ENCODE measurements at regions not wholly inside any gene's neighbourhood (a gene's known extent, or its start where the extent isn't known, plus 50 kb on each side); places are given as distances from the start of the nearest gene placed in this dataset.
"Not testable (repeated sequence)": the region's sequence is repeated elsewhere in the genome, so short reads cannot be mapped to it uniquely, and the experiment has no call there.

DNA sequence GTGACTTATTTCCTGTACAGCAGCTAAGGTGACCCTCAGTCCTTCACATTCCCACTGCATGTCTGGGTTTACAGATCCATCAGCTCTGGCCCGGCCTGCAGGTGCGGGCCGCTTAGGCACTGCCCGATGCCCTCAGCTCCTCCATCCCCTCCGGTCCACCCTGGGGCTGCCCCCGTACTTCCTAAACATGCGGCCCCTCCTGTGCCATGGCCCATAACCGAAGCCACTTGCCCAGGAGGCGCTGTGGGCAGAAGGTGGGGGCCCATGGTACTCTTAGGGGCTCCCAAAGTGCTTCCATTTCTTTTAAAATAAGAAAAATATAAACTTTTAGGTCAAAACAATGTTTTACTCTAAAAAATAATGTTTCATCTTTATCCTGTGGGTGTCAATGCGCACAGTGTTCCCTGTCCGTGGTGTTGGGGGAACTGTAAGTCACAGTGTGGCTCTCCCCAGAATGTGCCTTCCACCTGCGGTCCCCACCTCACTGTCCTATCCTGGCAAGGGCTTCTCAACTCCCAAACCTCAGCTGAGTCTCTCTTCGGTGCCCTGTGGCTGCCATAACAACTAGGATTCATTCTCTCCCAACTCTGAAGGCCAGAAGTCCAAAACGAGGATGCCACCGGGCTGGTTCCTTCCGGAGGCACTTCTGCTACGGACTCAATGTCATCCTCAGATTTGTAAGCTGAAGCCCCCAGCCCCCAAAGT lies 132.7 kb upstream of the LPCAT1 start:
- no peak for DNase-seq (ENCODE audit: low read depth in 4 of 6, low spot score in 6 of 6)
- Histone ChIP-seq H3K27me3 (ENCODE audit: control insufficient read depth, insufficient read depth, low read length) (peaks cover 10% of the 10 kb centered on the region), H3K4me1 (ENCODE audit: control insufficient read depth, insufficient read depth, low read length) (peaks cover 17% of the 10 kb centered on the region), H3K36me3 (ENCODE audit: control insufficient read depth, insufficient read depth, low read length) (no peaks in the 10 kb centered on the region), H3K9me3 (ENCODE audit: control insufficient read depth, insufficient read depth, low read length) (no peaks in the 10 kb centered on the region), H3K27ac (ENCODE audit: low read depth, low read length) (no peak overlapping the region), H3K4me3 (ENCODE audit: low read depth, low read length) (no peak overlapping the region)
- WGBS (ENCODE audit: insufficient coverage), result 94% methylated on average over 11 of the region's 17 CpGs

DNA sequence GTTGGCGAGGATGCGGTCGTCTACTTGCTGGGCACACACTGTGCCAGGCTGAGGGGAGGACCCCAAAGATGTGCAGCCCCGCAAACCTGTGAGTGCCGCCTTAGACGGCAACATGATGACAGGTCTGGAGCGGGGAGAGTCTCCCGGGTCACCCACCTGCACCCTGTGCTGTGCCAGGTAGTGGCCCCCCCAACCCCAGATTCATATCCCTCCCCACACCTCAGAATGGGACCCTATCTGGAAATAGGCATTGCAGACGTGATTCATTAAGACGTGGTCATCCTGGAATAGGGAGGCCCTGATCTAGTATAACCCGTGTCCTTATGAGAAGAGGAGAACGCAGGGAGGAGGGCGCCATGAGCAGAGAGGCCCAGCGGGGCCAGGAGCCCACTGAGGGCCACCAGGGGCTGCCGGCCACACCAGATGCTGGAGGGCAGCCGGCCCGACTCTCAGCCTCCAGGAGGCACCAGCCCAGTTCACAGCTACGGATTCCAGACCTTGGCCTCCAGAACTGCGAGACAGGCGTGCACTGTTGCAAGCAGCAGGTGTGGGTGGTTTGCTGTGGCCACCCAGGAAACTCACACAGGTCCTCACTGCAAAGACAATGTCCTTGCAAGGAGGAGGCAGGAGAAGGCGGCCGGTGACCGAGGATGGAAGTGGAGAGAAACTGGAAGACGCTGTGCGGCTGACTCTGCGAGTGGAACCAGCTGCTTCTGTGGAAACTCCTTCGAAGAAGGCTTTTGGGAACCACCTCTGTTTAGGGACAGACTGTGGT lies 131.9 kb upstream of the LPCAT1 start:
- peaks cover 17% of the 10 kb centered on the region for H3K4me1 ChIP-seq (ENCODE audit: control insufficient read depth, insufficient read depth, low read length)
- no peak overlapping the region for H3K4me3 ChIP-seq (ENCODE audit: low read depth, low read length)
- no peaks in the 10 kb centered on the region for H3K9me3 ChIP-seq (ENCODE audit: control insufficient read depth, insufficient read depth, low read length)
- no peak for DNase-seq (ENCODE audit: low read depth in 4 of 6, low spot score in 6 of 6)
- H3K36me3 ChIP-seq (ENCODE audit: control insufficient read depth, insufficient read depth, low read length), result no peaks in the 10 kb centered on the region
- peaks cover 10% of the 10 kb centered on the region for H3K27me3 ChIP-seq (ENCODE audit: control insufficient read depth, insufficient read depth, low read length)
- no peak overlapping the region for H3K27ac ChIP-seq (ENCODE audit: low read depth, low read length)
- WGBS (ENCODE audit: insufficient coverage), result 90% methylated on average over 22 of the region's 27 CpGs

DNA sequence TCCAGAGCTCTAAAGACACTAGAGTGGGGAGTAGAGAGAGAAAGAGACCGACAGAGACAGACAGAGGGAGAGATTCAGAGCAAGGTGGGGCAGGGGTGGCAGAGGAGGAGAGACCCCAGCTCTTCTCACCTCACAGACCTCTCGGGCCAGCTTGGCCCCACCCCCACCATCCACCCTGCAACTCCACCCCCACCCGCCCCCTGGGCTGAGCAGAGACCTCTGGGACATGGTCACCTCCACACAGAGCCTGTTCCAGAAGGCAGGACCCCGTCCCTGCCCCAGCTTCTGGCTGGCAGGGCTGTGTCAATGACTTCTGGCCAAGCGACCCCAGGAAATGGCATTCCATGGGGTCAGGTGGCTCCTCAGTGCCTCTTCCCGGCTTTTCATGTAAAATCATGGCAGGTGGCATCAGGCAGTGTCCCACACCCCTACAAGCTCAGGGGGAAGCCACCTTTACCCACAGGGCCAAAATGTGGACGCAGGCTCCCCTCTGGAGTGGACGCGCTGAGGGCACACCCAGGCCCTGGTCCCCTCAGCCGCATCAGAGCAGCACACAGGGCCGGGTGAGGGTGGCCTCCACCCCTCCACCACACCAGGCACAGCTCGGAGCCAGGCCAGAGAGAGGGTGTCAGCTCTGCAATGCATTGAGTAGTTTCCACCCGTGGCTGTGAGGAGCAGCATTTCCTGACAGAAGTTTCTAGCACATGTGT lies 131.2 kb upstream of the LPCAT1 start:
- Histone ChIP-seq H3K4me3 (ENCODE audit: low read depth, low read length) (no peak overlapping the region), H3K9me3 (ENCODE audit: control insufficient read depth, insufficient read depth, low read length) (no peaks in the 10 kb centered on the region), H3K27me3 (ENCODE audit: control insufficient read depth, insufficient read depth, low read length) (peaks cover 10% of the 10 kb centered on the region), H3K4me1 (ENCODE audit: control insufficient read depth, insufficient read depth, low read length) (peaks cover 17% of the 10 kb centered on the region), H3K27ac (ENCODE audit: low read depth, low read length) (no peak overlapping the region), H3K36me3 (ENCODE audit: control insufficient read depth, insufficient read depth, low read length) (no peaks in the 10 kb centered on the region)
- DNase-seq (ENCODE audit: low read depth in 4 of 6, low spot score in 6 of 6), result no peak
- WGBS (ENCODE audit: insufficient coverage), result 83% methylated on average over 8 of the region's 13 CpGs

DNA sequence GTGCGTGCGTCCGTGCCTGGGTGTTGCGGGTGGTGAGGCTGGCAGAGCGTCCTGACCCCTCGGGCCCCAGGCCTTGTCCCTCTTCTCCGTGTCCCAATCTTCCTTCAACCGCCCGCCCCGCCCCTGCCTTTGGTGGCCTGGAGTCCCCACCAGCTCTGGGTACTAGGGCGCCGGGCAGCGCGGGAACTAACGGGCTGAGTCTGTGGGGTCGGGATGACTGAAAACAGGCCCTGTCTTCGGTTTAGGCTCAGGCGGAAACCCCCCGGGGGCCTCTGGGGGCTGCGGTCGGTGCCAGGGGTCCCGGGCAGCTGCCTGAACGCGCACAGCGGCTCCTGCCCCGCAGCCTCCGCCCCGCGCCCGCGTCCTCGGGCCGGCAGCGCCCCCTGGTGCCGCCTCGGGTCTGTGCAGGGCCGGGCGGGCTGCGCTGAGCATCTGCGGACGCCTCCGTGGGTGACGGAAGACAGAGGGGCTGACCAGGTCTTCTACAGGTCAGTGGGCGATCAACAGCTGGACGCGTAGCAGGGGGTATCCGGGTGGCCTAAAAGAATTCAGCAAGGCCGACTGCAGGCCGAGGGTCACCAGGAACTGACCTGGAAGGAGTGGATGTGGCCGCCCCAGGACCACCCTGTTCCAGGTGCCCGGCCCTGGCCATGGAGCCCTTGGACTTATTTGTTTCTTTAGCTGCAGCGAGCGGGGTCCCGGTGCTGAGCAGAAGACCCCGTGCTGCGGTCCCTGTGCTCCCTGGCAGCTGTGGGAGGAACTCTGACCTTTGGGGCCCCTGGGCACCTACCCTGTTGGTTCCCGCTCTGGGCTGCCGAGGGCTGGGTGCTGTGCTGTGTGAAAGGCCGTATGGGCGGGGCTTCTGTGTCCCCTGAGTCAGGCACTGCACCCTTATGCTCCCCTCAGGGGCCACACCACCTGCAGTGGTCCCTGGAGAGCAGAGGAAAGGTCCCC lies 130.2 kb upstream of the LPCAT1 start:
- not testable (repeated sequence) for DNase-seq (ENCODE audit: low read depth in 4 of 6, low spot score in 6 of 6); H3K27ac ChIP-seq (ENCODE audit: low read depth, low read length); H3K36me3 ChIP-seq (ENCODE audit: control insufficient read depth, insufficient read depth, low read length); H3K9me3 ChIP-seq (ENCODE audit: control insufficient read depth, insufficient read depth, low read length); H3K4me3 ChIP-seq (ENCODE audit: low read depth, low read length)
- peaks cover 10% of the 10 kb centered on the region for H3K27me3 ChIP-seq (ENCODE audit: control insufficient read depth, insufficient read depth, low read length)
- 9% methylated on average over 36 of the region's 60 CpGs for WGBS (ENCODE audit: insufficient coverage)
- H3K4me1 ChIP-seq (ENCODE audit: control insufficient read depth, insufficient read depth, low read length), result peaks cover 17% of the 10 kb centered on the region

DNA sequence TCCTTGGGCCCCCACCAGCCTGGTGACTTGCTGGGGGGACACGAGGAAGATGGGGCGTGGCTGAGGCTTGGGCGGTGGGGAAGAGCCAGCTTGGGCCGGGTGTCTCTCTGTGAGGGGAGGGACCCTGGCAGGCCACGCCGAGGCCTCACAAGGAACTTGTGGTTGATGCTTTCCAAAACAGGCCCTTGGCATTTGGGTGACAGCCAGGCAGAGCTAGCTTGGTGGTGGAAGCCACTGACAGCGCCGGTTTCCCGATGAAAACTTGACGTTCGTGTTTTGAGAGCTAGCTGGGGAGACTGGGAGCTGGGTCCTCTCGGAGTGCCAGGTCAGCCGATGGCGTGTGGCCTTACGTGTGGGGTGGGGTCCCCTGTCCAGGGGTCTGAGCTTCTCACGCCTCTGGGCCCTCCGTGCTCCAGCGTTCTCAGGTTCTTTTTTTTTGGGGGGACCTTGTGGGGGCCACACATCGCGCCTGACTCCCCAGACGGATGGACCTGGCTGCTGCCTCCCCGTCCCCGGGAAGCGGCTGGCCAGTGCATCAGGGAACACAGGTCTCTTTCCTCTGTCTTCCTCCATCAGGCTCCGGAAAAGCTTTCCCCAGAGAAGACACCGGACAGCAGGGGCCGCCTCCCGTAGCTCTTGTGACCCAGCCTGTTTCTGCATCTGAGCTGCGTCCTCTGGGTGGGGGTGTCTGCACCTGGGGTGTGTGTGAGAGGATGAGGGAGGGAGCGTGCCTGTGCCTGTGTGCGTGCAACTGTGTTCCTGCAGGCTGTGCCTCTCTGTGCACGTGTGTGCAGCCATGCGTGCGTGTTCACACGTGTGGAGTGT lies 129.3 kb upstream of the LPCAT1 start:
- no peak overlapping the region for H3K27ac ChIP-seq (ENCODE audit: low read depth, low read length)
- no peaks in the 10 kb centered on the region for H3K9me3 ChIP-seq (ENCODE audit: control insufficient read depth, insufficient read depth, low read length)
- peaks cover 17% of the 10 kb centered on the region for H3K4me1 ChIP-seq (ENCODE audit: control insufficient read depth, insufficient read depth, low read length)
- no peak overlapping the region for H3K4me3 ChIP-seq (ENCODE audit: low read depth, low read length)
- DNase-seq (ENCODE audit: low read depth in 4 of 6, low spot score in 6 of 6), result peak in 1 of 6 donors; percentile 16
- H3K27me3 ChIP-seq (ENCODE audit: control insufficient read depth, insufficient read depth, low read length), result peaks cover 10% of the 10 kb centered on the region
- no peaks in the 10 kb centered on the region for H3K36me3 ChIP-seq (ENCODE audit: control insufficient read depth, insufficient read depth, low read length)
- 52% methylated on average over 29 of the region's 35 CpGs for whole genome bisulfite sequencing (ENCODE audit: insufficient coverage)

DNA sequence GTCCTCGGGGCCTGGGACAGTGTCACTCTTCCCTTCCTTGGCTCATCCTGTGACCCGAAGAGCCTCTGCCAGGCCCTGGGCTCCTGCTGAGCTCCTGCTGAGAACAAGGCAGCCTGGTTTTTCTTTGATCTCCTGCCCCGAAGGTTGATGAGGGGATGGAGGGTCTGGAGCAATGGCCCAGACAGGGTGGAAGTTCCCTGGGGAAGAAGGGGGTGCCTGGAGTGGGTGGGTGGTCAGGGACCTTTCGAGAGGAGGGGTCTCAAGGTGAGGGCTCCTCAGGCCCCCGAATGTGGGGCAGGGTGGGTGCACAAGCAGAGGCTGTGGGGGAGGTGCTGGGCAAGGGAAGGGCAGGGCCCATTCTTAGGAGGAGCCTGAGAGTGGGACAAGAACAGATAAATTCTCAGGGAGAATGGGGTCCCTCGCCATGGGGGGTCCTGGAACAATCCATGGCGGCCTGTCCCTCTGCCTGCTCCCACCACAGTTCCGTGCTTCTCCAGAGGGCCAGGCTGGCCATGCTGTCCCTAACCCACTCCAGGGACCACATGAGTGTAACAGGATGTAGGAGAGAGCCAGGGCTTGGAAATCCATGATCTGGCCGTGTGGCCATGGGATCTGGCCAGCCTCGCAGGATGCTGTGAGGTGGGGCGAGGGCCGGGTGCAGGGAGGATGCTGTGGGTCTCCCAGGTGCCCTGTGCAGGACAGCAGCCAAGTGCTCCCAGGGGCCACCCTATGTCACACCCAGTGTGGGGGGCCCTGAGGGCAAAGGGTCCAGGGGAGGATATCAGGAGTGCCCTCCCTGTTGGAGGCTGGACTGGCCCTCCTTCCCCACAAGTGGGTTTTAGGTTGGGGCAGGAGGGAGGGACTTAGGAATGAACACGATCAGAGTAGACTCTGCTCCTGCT lies 128.5 kb upstream of the LPCAT1 start:
- WGBS (ENCODE audit: insufficient coverage), result 63% methylated on average over 11 of the region's 13 CpGs
- Histone ChIP-seq H3K27me3 (ENCODE audit: control insufficient read depth, insufficient read depth, low read length) (peaks cover 10% of the 10 kb centered on the region), H3K4me3 (ENCODE audit: low read depth, low read length) (no peak overlapping the region), H3K9me3 (ENCODE audit: control insufficient read depth, insufficient read depth, low read length) (no peaks in the 10 kb centered on the region), H3K36me3 (ENCODE audit: control insufficient read depth, insufficient read depth, low read length) (no peaks in the 10 kb centered on the region), H3K27ac (ENCODE audit: low read depth, low read length) (no peak overlapping the region), H3K4me1 (ENCODE audit: control insufficient read depth, insufficient read depth, low read length) (peaks cover 17% of the 10 kb centered on the region)
- DNase-seq (ENCODE audit: low read depth in 4 of 6, low spot score in 6 of 6), result no peak

DNA sequence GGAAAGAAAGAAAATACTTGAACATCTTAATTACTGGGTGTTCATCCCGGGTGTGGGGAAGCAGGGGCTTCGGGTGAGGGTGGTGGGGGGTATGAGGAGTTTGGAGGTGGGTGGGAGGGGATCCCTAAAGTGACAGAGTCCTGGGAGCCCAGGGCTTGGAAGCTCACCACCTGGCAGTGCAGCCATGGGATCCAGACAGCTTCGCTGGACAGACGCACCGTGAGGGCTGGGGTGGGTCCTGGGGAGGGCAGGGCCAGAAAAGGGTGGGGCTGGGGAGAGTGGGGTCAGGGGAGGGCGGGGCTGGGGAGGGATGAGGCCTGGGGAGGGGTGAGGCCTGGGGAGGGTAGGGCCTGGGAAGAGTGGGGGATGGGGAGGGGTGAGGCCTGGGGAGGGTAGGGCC lies 127.5 kb upstream of the LPCAT1 start:
- peaks cover 17% of the 10 kb centered on the region for H3K4me1 ChIP-seq (ENCODE audit: control insufficient read depth, insufficient read depth, low read length)
- no peak for DNase-seq (ENCODE audit: low read depth in 4 of 6, low spot score in 6 of 6)
- H3K27ac ChIP-seq (ENCODE audit: low read depth, low read length), result no peak overlapping the region
- H3K36me3 ChIP-seq (ENCODE audit: control insufficient read depth, insufficient read depth, low read length), result no peaks in the 10 kb centered on the region
- H3K4me3 ChIP-seq (ENCODE audit: low read depth, low read length), result no peak overlapping the region
- 68% methylated on average over 2 of the region's 6 CpGs for WGBS (ENCODE audit: insufficient coverage)
- H3K27me3 ChIP-seq (ENCODE audit: control insufficient read depth, insufficient read depth, low read length), result peaks cover 10% of the 10 kb centered on the region
- H3K9me3 ChIP-seq (ENCODE audit: control insufficient read depth, insufficient read depth, low read length), result no peaks in the 10 kb centered on the region

DNA sequence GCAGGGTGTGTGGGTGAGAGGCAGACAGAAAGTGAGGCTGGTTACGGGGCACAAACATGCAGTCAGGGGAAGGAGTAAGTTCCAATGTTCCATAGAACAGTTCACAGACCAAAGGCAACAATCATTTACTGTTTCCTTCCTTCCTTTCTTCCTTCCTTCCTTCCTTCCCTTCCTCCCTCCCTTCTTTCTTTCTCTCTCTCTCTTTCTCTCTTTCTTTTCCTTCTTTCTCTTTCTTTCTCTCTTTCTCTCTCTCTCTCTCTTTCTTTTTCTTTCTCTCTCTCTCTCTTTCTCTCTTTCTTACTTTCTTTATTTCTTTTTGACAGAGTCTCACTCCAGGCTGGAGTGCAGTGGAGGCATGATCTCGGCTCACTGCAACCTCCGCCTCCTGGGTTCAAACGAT lies 125.8 kb upstream of the LPCAT1 start:
- Histone ChIP-seq H3K27me3 (ENCODE audit: control insufficient read depth, insufficient read depth, low read length) (peaks cover 7% of the 10 kb centered on the region), H3K4me3 (ENCODE audit: low read depth, low read length) (no peak overlapping the region), H3K27ac (ENCODE audit: low read depth, low read length) (no peak overlapping the region), H3K9me3 (ENCODE audit: control insufficient read depth, insufficient read depth, low read length) (no peaks in the 10 kb centered on the region), H3K4me1 (ENCODE audit: control insufficient read depth, insufficient read depth, low read length) (peaks cover 25% of the 10 kb centered on the region), H3K36me3 (ENCODE audit: control insufficient read depth, insufficient read depth, low read length) (no peaks in the 10 kb centered on the region)
- 100% methylated on average over 3 of the region's 4 CpGs for WGBS (ENCODE audit: insufficient coverage)
- no peak for DNase-seq (ENCODE audit: low read depth in 4 of 6, low spot score in 6 of 6)
